Ovary (tissue), 3 donors: ENCODE measurements at regions not wholly inside any gene's neighbourhood (a gene's known extent, or its start where the extent isn't known, plus 50 kb on each side); places are given as distances from the start of the nearest gene placed in this dataset.

ENCODE experiments used
- CTCF ChIP-seq, 3 donors: fragments of 450-650 bp in 2 of 3; fragments of 200-600 bp in 1 of 3; IDR thresholded peaks; one replicate each; pipeline versions ENCODE4 v1.5.1 to v1.8.0; 2016 to 2022; ENCODE audit warnings: antibody characterized with exemption in 3 of 3, mild to moderate bottlenecking in 1 of 3
- EP300 ChIP-seq: sonication (generic); formaldehyde crosslinking; IDR thresholded peaks from one replicate; pipeline ENCODE4 v1.6.1; 2017; ENCODE audit warnings: antibody characterized with exemption
- POLR2A ChIP-seq: fragments of 450-650 bp; IDR thresholded peaks from one replicate; pipeline ENCODE4 v1.6.1; 2017; ENCODE audit warnings: antibody characterized with exemption, mild to moderate bottlenecking, moderate library complexity
- donor health status: DM: no; HTN: no; CAD: no.

- TF ChIP-seq CTCF (IDR thresholded peaks at IDR 0.05) (no peak), EP300 (no peak), POLR2A (no peak)
Observed at GRCh38 chr1:213357403-213357802, 306.4 kb downstream of the RPS6KC1 start.
